Ishikawa (cell line): ENCODE measurements at regions not wholly inside any gene's neighbourhood (a gene's known extent, or its start where the extent isn't known, plus 50 kb on each side); places are given as distances from the start of the nearest gene placed in this dataset.

ENCODE experiments used
- CEBPB ChIP-seq: IDR thresholded peaks from 2 replicates; pipeline ENCODE4 v1.6.1; 2012
- CREB1 ChIP-seq: IDR thresholded peaks from 2 replicates; pipeline ENCODE4 v1.6.1; 2012; ENCODE audit warnings: low read depth
- EGR1 ChIP-seq: IDR thresholded peaks from 2 replicates; pipeline ENCODE4 v1.6.1; 2012
- EP300 ChIP-seq: IDR thresholded peaks from 2 replicates; pipeline ENCODE4 v1.6.1; 2012; ENCODE audit warnings: borderline replicate concordance
- FOXM1 ChIP-seq: IDR thresholded peaks from 2 replicates; pipeline ENCODE4 v1.6.1; 2012; ENCODE audit warnings: low read depth, borderline replicate concordance
- MAX ChIP-seq: IDR thresholded peaks from 2 replicates; pipeline ENCODE4 v1.6.1; 2012
- NFIC ChIP-seq: IDR thresholded peaks from 2 replicates; pipeline ENCODE4 v1.6.1; 2012
- RAD21 ChIP-seq: IDR thresholded peaks from 2 replicates; pipeline ENCODE4 v1.6.1; 2012; ENCODE audit warnings: low read depth
- TAF1 ChIP-seq: IDR thresholded peaks from 2 replicates; pipeline ENCODE4 v1.6.1; 2012; ENCODE audit warnings: low read depth, mild to moderate bottlenecking
- TCF12 ChIP-seq: IDR thresholded peaks from 2 replicates; pipeline ENCODE4 v1.6.1; 2012; ENCODE audit warnings: low read depth
- TEAD4 ChIP-seq: IDR thresholded peaks from 2 replicates; pipeline ENCODE4 v1.6.1; 2012
- YY1 ChIP-seq: IDR thresholded peaks from 2 replicates; pipeline ENCODE4 v1.6.1; 2012; ENCODE audit warnings: low read depth
- ZBTB7A ChIP-seq: IDR thresholded peaks from 2 replicates; pipeline ENCODE4 v1.6.1; 2012; ENCODE audit warnings: low read depth
- TF ChIP-seq, protein P1 (sequence below): IDR thresholded peaks from 2 replicates; pipeline ENCODE4 v1.6.1; 2012; ENCODE audit warnings: low read depth, mild to moderate bottlenecking
- TF ChIP-seq, protein P2 (sequence below): IDR thresholded peaks from 2 replicates; pipeline ENCODE4 v1.6.1; 2012

GRCh38 chr3:68403741-68404140 lies 528.6 kb downstream of the TAFA4 start:
- TF ChIP-seq, protein P1, sequence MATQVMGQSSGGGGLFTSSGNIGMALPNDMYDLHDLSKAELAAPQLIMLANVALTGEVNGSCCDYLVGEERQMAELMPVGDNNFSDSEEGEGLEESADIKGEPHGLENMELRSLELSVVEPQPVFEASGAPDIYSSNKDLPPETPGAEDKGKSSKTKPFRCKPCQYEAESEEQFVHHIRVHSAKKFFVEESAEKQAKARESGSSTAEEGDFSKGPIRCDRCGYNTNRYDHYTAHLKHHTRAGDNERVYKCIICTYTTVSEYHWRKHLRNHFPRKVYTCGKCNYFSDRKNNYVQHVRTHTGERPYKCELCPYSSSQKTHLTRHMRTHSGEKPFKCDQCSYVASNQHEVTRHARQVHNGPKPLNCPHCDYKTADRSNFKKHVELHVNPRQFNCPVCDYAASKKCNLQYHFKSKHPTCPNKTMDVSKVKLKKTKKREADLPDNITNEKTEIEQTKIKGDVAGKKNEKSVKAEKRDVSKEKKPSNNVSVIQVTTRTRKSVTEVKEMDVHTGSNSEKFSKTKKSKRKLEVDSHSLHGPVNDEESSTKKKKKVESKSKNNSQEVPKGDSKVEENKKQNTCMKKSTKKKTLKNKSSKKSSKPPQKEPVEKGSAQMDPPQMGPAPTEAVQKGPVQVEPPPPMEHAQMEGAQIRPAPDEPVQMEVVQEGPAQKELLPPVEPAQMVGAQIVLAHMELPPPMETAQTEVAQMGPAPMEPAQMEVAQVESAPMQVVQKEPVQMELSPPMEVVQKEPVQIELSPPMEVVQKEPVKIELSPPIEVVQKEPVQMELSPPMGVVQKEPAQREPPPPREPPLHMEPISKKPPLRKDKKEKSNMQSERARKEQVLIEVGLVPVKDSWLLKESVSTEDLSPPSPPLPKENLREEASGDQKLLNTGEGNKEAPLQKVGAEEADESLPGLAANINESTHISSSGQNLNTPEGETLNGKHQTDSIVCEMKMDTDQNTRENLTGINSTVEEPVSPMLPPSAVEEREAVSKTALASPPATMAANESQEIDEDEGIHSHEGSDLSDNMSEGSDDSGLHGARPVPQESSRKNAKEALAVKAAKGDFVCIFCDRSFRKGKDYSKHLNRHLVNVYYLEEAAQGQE: no peak
- TF ChIP-seq TCF12: no peak
- no peak for TF ChIP-seq EGR1
- no peak for TF ChIP-seq ZBTB7A
- TF ChIP-seq FOXM1: no peak
- TF ChIP-seq EP300: no peak
- TF ChIP-seq MAX: no peak
- TF ChIP-seq RAD21: no peak
- TF ChIP-seq TEAD4: no peak
- no peak for TF ChIP-seq NFIC
- TF ChIP-seq, protein P2, sequence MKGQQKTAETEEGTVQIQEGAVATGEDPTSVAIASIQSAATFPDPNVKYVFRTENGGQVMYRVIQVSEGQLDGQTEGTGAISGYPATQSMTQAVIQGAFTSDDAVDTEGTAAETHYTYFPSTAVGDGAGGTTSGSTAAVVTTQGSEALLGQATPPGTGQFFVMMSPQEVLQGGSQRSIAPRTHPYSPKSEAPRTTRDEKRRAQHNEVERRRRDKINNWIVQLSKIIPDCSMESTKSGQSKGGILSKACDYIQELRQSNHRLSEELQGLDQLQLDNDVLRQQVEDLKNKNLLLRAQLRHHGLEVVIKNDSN: no peak
- no peak for TF ChIP-seq YY1
- TF ChIP-seq TAF1: no peak
- no peak for TF ChIP-seq CREB1

- TF ChIP-seq CREB1 (no peak), CEBPB (no peak), TAF1 (no peak), TEAD4 (no peak), EGR1 (no peak)
- TF ChIP-seq, protein P2: no peak
Measured at GRCh38 chr3:68402235-68402918, 530.0 kb downstream of the TAFA4 start.

GRCh38 chr3:68378631-68379030 lies 553.7 kb downstream of the TAFA4 start:
- TF ChIP-seq, protein P2: no peak
- no peak for TF ChIP-seq CREB1

DNA sequence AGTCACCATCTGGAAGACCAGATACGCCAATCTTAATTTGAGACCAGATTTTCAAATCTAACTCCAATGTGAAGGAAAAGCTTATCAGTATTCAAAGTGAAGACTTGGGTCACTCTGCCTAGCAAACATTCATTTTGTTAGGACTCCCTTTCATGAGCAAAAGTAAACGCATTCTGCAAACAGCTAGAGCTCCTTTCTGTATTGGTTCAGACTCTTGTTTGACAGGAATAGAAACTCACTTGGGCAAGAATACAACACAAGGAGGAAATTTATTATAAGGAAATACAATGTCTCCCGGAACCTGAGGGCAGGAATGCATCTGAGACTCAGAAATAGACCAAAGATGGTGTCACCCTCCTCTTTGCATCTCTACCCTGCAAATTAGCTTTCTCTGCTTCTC lies 558.6 kb downstream of the TAFA4 start:
- TF ChIP-seq TAF1 (no peak), RAD21 (no peak), ZBTB7A (no peak), NFIC (no peak), EGR1 (no peak), FOXM1 (no peak), TCF12 (no peak), TEAD4 (no peak), YY1 (no peak), CEBPB (no peak), CREB1 (no peak), EP300 (no peak), MAX (no peak)
- TF ChIP-seq, protein P2: no peak
- TF ChIP-seq, protein P1: no peak

DNA sequence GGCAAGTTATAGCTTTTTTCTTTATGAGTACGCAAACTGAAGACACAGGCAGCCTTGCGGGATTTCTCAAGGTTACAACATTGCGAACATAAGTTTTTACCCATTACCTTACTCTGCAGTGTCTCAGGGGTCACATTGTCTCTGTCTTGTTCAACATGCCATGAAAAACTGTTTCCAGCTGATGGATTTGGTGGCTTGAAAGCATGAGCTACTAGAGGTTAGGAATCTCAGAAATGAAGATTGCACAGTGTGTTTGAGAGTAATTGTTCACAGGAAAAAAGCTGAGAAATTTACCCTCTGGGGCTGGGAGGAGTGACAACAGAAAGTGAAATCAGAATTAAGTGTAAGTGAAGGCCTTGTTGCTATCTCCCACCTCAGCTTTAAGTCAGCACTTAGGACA lies 568.6 kb downstream of the TAFA4 start:
- TF ChIP-seq RAD21 (no peak), TAF1 (no peak), TEAD4 (no peak), EP300 (no peak), ZBTB7A (no peak), CREB1 (no peak)

GRCh38 chr3:68360492-68360891 lies 571.9 kb downstream of the TAFA4 start:
- TF ChIP-seq TCF12: no peak
- no peak for TF ChIP-seq ZBTB7A
- TF ChIP-seq, protein P2: no peak
- no peak for TF ChIP-seq RAD21
- TF ChIP-seq YY1: no peak
- TF ChIP-seq, protein P1: no peak
- no peak for TF ChIP-seq CREB1
- no peak for TF ChIP-seq EGR1
